Keratinocyte (primary cell): ENCODE measurements at regions not wholly inside any gene's neighbourhood (a gene's known extent, or its start where the extent isn't known, plus 50 kb on each side); places are given as distances from the start of the nearest gene placed in this dataset.
"Not testable (repeated sequence)": the region's sequence is repeated elsewhere in the genome, so short reads cannot be mapped to it uniquely, and the experiment has no call there.

Experiments used
- CTCF ChIP-seq, 3 experiments: IDR thresholded peaks in 1 of 3; conservative IDR thresholded peaks in 1 of 3; optimal IDR thresholded peaks in 1 of 3; 2 replicates in 2 of 3; 3 replicates in 1 of 3; pipeline versions ENCODE3 to v1.5.1; 2011; ENCODE audit warnings: low read length in 3 of 3, mild to moderate bottlenecking in 3 of 3, moderate library complexity in 2 of 3, control low read depth in 1 of 3, inconsistent platforms in 1 of 3; ENCODE audit not compliant: insufficient read depth in 2 of 3; ENCODE audit errors: extremely low read depth in 1 of 3
- EZH2 ChIP-seq: IDR thresholded peaks from one replicate; pipeline ENCODE4 v1.6.1; 2012; ENCODE audit warnings: inconsistent platforms, mild to moderate bottlenecking, low read length, moderate library complexity

DNA sequence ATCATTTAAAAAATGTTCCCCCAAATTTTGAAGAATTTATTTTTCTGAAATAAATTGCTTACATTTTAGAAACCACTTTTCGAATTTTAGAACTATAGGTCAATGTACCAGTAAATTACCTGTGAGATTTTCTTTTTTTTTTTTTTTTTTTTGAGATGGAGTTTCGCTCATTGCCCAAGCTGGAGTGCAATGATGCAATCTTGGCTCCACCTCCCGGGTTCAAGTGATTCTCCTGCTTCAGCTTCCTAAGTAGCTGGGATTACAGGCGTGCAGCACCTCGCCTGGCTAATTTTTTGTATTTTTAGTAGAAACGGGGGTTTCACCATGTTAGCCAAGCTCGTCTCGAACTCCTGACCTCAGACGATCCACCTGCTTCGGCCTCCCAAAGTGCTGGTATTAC, 295.1 kb upstream of the ID2 start:
- TF ChIP-seq CTCF (optimal IDR thresholded peaks at IDR 0.05 in 1 of 3, IDR thresholded peaks at IDR 0.05 in 1 of 3, conservative IDR thresholded peaks at IDR 0.05 in 1 of 3; ENCODE audit: extremely low read depth in 1 of 3, insufficient read depth in 2 of 3, low read length in 3 of 3); EZH2: not testable (repeated sequence)
